T-helper 2 cell treated with Interferon-gamma antibody and Interleukin-4, amounts not matched to agents 100 ng/mL and 5 ng/mL, for 36 hours (primary cell): ENCODE measurements at regions not wholly inside any gene's neighbourhood (a gene's known extent, or its start where the extent isn't known, plus 50 kb on each side); places are given as distances from the start of the nearest gene placed in this dataset.
"Not testable (repeated sequence)": the region's sequence is repeated elsewhere in the genome, so short reads cannot be mapped to it uniquely, and the experiment has no call there.

ENCODE experiments used
- intact Hi-C: fragments of 100-400 bp; cut with micrococcal nuclease; formaldehyde crosslinking; loops from one replicate; pipeline ENCODE4 v1.15.1; 2023

DNA sequence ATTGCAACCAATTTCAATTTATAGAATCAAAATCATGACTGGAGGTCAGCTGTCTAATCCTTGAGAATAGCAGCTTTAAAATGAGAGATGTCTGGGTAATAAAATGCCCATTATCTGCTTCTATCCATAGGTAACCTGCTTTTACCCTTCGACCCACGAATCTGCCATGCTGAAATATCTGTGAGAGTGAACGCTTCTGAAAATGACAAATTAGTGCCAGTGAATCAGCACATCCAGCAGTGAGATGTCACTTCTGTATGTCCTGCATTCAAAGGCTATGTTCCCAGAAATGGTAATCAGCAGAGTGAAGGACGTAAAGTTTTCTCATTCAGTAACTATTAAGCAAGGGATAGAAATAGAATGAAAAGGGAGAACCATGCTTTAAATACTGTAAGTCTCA is 532.4 kb upstream of the ITGA1 start:
- intact Hi-C loops = no loop called here

DNA sequence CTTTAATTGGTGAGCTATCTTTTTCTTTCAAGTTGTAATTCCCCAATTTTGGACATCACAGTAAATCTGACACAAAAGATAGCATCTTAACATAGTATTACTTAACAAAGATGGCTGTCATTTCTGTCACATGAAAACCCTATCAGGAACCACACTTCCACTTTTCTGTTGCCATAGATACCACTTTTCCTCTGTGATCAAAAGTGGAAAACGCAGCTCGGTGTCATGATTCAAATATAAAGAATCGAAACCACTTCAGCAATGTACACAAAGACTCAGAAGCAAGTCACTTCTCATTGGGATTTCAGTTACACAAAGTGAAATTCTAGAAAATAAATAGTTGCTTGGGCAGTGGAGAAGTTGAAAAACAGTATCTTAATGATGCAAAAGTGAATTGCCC is 524.9 kb upstream of the ITGA1 start:
- intact Hi-C loops = no loop called here

DNA sequence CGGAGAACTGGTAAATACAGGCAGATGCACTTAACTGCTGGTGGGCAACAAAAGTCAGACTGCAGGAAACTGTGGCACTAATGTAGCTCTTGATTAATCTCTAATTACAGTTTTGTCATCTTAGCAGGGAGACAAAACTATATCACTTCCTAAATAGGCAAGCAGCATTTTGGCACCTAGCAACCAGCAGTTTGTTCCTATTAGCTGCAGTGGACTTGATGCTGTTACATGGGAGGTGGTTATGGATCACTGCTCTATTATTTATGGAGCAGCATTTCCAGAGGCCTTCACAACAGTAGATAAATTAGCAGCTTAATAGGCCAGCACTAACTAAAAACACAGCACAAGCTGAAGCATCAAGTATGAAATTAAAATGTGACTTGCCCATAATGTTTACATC is 518.3 kb upstream of the ITGA1 start:
- intact Hi-C loops = no loop called here

DNA sequence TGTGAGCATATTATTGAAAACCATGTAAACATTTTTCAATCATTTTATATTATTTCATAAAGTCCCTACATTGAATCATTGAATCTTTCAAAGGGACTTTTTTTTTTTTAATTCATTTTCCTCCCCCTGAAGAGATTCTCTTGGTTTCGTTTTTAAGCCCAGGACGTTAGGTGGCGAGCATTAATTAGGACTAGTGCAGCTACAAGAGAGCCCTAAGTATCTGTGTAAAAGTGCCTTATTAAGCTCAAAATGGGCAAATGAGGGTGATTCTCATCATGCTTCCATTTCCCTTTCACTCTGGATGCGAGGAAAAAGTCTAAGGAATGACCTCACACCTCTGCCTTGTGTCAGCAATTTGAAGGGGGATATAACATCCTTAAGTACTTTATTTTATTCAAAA is 517.9 kb upstream of the ITGA1 start:
- intact Hi-C loops = no loop called here

DNA sequence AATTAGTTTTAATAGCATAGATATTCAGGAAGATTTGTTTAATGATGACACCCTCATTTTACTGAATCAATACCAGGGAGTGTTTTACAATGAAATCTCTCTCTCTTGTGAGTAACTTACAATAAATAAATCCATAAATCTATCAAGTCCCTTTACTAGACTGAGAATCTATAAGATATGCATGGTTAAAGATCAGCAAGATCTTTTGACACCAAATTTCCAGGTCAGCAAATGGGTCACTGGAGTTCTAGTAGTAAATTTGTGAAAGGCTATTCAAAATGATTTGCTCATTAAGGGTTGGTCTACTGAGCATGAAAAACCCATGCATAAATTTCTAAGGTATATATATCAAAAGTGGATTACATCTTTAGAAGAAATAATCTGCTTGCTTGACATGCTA is 512.1 kb upstream of the ITGA1 start:
- intact Hi-C loops = no loop called here

DNA sequence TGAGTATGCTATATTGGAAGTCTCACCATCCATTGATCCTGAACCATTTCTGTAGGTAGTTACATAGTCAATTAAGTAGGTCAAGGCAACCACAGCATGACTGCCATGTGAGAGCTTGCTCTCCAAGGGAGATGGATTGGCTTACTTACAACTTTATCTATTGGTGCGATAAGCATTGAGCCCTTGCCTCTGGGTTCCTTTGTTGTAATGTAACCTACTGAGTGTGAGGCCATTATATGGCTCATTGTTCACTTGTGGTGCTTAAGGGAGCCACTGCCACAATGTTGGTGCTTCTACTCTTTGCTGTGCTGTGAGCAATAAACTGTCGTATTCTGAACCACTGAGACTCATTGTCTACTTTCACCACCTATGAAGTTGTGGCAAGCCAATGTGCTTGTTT is 510.6 kb upstream of the ITGA1 start:
- intact Hi-C loops = no loop called here

DNA sequence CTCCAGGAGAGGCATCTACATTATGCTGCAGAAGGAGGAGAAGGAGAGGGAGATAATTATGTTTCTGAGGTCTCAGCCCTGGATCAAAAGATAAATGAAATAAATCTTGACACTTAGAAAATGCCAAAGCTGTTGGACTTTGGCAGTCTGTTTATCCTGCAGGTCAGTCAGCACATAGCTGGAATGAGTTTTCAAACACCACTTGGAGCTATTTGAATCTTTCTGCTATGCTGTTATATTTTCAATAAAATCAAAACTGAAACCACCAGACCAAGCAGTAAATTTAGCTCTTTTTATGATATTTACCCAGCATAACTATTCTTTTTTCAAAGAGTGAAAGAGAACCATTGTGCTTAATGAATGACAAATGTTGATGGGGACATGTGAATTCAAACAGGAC is 505.1 kb upstream of the ITGA1 start:
- intact Hi-C loops = no loop called here

DNA sequence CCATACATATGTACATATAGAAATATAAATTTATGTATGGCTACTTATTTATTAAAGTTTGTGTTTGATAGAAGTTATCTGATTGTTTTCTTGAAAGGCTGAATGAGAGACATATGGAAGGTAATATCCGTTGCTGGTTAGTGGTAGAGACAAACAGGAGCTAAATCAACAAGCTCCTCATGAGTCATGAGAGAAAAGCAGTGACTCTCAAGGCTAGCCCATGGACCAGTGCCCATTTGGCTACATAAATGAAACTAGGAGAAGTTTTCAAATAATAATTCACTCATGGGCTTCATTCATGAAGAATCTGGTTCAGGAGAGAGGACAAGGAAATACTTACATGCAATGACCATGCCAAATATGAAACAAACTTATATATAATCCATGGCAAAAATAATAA is 504.5 kb upstream of the ITGA1 start:
- intact Hi-C loops = no loop called here

DNA sequence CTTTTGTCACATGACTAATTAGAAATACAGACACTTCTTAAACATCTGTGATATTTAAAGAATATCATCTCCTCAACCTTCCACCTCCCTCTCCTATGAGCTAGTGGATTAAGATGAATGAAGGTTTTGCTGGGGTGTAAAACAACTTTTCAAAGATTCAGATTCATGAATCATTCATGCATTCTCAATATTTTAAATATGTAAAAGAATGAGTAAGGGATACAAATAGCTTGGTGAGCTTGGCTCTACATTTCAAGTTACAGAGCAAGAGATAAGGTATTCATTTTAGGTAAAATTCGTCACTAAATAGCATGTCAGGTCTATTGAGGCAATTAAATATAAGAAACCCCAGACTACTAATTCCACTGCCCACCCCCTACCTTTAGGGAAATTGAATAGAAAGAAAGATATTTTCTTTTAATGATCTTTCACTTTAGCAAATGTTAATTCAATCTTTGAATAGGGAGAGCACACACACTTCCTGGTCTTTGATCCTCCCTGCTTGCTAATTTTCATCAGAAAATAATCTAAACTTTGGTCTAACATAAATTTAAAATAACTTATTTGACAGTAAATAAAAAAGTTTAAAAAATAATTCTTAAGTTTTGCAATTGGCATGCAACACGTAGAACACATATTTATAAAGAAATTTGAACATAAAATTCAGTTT is 486.9 kb upstream of the ITGA1 start:
- intact Hi-C loops = no loop called here

DNA sequence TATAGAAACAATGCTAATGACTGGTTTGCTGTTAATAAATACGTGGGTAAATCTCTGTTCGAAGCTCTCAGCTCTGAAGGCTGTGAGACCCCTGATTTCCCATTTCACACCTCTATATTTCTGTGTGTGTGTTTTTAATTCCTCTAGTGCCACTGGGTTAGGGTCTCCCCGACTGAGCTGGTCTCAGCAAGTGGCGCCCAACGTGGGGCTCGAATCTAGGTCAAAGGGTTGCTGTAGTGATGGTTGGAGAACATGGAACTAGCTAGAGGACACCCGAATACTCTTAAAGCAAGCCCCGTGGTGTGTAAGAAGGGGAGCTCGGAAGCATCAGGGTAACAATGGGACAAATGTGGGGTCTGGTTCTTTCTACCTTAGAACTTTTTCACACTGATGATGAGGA is 482.9 kb upstream of the ITGA1 start:
- intact Hi-C loops = not testable (repeated sequence)

DNA sequence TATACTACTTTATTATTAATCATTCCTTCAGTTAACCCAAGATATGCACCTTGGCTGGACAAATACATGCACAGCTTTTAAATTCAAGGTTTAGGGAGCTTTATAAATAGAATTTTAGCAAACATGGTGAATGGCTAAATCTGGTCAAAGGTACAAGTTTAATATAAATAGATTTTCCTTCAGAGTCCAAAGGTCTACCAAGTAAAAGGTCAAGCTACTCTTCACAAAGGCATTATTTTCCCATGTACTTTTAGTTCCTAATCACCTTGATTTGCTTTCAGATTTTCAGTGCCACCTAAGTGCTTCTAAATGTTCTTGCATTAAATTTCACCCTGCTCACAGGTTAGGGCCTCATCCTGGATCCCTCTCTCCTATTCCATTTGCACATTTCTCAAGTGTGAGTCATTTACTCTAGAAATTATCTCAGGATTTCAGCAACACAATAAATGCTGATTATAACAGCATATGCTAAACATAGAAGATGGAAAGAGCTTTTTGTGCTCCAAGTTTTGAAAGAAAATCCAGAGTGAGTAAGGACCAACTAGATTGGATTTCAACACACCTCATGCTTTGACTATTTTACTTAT is 459.4 kb upstream of the ITGA1 start:
- intact Hi-C loops = no loop called here

DNA sequence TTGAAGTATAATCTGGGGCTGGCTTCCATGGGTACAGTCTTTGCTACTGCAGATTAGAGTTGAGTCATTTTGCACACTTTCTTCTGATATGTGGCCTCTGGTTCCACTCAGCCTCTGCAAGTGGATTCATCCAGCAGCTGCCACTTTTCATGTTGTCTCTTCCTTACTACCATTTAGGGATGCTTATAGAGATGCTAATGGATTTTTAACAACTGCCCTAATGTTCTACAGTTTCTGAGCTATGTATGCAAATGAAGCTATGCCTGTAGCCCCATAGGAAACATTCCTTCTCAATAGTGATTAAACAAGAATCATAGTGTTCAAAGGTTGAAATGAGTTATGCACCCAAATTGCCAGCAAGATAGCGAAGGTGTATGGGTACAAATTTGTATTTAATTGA is 456.0 kb upstream of the ITGA1 start:
- intact Hi-C loops = no loop called here

DNA sequence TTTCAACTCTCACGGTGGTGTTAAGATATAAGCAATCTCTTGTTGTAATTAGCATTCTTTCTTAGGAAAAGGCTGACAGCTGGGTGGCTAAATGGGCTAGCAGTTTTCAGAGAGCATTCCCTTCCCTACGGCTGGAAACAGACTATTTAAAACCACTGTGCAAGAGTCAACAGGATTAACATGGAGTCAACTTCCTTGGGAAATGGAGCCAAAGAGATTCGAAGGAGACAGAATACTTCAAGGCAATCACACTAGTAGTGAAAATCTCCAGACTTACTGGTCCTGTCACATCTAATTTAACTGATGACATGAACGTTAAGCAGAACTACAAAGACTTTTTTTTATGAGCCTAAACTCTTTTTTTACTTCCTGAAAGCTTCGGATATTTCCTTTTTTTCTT is 453.3 kb upstream of the ITGA1 start:
- intact Hi-C loops = no loop called here

DNA sequence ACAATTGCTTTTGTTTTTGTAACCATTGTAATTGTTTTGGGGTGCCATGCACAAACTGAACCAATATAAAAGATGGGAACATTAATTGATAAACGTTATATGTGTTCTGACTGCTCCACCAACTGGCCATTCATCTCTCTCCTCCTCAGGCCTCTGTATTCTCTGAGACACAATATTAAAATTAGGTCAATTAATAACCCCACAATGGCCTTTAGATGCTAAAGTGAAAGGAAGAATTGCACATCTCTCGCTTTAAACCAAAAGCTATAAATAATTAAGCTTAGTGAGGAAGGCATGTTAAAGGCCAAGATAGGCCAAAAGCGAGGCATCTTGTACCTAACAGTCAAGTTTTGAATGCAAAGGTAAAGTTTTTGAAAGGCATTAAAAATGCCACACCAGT is 448.4 kb upstream of the ITGA1 start:
- intact Hi-C loops = no loop called here

DNA sequence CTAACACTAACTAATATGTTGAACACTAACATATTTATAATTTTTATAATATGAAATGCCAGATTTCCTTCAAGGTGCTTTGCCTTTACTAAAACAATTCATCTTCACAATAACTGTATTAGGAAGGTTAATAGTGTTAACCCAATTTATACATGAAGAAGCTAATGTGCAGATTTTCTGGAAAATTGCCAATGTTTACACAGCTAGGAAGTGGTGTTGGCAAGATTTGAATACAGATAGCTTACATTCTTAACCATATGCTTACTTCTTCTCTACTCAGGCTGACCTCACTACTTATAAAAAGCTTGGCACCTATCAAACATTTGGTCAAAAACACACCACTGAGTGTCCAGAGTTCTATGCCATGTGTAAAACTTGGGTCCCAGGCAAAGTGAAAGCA is 445.4 kb upstream of the ITGA1 start:
- intact Hi-C loops = no loop called here

DNA sequence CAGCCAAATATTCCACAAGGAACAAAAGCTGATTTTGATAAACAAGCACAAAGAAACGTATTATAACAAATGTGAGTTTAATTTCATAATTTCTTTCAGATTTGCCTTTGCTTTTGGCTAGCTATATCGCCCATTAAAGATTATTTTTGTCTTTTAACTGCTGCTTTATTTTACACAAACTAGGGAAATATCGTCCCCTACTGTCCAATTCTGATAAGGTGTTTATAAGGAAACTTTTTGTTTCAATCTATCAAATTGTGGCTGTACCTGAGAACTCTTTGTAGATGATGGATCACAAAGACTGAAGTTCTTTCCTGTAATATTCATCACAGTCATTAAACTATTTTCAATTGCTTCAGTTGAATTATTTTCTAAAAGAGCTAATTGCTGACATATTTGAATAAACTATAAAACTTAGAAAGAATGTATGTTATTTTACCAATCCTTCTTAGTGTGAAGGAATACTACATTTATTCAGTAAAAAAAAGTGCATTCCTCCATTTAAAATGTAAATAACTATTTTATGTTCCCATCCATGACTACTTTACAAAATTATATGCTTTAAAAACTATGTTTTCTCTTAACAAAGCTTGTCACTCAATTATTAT is 431.3 kb upstream of the ITGA1 start:
- intact Hi-C loops = loop anchor here (10.0 kb wide), 1 partner anchor 972 kb away; the partner anchor contains the start of gene ISL1

DNA sequence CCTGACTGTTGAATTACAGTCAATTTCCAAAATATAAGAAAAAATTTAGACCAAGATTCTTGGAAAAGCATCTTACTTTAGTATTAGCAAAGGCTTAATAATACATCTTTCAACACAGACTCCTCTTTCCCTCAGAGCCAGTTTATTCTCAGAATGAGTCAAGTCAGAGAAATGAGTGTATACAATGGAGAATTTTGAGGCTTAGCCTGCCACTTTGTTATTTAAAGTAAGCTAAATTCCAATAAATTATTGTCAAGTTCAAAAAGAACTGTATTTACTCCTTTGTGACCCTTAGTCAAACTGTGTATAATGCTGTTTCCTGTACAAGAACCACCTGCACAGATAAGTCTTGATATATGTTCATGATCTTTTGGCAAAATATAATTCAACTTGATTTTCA is 428.5 kb upstream of the ITGA1 start:
- intact Hi-C loops = loop anchor here (10.0 kb wide), 1 partner anchor 974 kb away; the partner anchor contains the start of gene ISL1

DNA sequence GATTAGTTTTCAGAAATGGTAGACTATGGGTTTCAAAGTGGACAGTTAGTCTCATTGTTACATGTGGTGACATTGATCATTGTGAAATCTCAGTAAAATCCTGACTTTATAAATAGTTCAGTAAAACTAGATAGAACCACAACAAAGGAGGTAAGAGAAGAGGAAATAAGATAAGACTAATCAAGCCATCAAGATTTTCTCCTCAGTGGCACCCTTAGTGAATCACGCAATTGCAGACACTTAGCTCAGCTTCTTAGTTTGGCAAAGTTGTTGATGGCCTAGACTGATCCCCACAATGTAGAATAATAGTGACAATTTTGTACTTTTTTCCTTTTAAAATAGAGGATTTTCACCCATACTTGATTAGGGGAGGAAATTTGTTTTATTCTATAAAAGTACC is 426.7 kb upstream of the ITGA1 start:
- intact Hi-C loops = no loop called here

DNA sequence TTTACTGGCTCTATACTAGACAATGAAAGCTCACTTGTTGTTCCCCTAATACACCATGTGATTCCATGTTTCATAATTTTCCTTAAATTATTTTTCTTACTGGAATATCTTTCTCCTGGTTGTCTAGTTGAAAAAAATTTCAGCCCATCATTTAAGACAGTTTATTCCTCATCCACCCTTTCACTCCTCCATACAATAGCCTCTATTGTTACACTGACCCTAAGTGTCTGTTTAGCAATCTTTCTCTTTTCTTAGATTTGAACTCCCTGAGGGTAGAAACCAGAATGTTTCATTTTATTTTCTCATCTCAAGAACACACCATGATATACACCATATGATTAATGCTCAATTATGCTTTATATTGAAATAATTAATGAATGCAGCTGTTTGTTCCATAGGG is 413.4 kb upstream of the ITGA1 start:
- intact Hi-C loops = no loop called here

DNA sequence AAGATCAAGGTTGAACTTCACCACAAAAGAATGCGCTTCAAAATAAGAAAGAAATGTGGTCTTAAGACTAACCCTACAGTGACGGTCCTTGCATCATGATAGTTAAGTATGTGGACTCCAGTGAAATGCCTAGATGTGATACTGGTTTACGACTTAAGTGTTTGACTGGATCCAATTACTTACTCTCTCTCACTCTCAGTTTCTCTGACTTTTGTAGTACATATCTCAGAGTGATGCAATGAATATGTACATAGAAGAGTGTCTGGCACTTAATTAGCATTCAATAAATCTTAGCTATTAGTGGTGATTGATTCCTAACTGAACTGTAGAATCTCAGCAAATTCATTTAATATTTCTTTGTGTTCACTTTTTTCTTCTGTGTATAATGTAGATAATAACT is 411.7 kb upstream of the ITGA1 start:
- intact Hi-C loops = no loop called here

DNA sequence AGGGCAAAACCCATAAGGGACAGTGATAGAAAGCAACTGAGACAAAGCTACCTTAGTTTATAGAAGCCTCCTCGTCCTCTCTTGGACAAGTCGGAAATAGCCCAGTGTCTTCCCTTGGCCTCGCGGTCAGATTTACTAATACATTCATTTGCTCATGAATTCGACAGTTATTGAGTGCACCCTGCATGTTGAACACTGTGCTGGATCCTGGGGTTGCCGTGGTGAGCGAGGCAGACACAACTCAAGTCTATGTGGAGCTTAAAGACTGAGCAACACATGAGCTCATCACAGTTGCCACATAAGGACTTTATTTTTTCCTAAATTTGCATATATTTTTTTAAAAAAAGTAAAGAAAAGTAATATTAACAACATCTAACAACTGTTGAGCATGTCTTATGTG is 411.1 kb upstream of the ITGA1 start:
- intact Hi-C loops = no loop called here

DNA sequence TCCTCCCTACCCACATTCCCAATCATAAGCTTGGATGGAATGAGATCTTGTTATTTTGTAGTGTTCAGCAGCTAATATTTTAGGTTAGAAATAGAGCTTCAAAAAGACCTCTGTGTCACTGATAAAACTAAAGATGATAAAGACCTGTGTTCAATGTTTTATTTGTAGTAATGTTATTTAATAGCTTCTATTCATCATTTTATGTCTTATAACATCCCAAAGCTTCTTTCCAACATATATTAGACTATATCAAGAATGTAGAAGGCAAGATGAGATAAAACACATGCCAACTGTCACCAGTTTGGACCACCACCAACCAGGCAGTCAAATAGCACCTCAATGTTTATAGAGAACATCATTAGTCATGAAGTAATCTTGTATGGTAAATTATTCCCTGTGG is 409.5 kb upstream of the ITGA1 start:
- intact Hi-C loops = no loop called here

DNA sequence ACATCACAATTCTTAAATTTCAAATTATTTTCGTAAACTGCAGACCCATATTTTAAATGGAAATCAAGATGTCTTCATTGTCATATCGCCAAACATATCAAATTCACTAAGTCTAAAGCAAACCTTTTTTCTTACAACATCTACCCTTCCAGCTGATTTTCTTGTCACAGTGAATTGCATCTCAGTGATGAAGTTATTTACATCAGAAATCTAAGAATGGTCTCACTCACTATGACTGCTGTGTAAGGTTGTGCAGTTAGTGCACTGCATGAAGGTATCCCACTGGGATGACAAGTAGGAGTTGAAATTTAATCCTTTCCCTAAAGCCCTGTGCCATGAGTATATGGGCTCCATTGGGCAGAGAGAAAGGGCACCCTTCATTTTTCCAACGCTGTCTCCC is 399.4 kb upstream of the ITGA1 start:
- intact Hi-C loops = loop anchor here (10.0 kb wide), 1 partner anchor 266 kb away; no protein-coding TSS in a partner anchor
